HepG2 (cell line): ENCODE measurements at regions not wholly inside any gene's neighbourhood (a gene's known extent, or its start where the extent isn't known, plus 50 kb on each side); places are given as distances from the start of the nearest gene placed in this dataset.

Source experiments
- CTCF ChIP-seq: sonication (generic); formaldehyde crosslinking; IDR thresholded peaks from 2 replicates; pipeline ENCODE4 v1.5.0; 2020; ENCODE audit warnings: mild to moderate bottlenecking, missing genetic modification reagents, moderate library complexity
- IKZF4 ChIP-seq: sonication (generic); formaldehyde crosslinking; IDR thresholded peaks from 2 replicates; pipeline ENCODE4 v1.5.1; 2020; ENCODE audit warnings: borderline replicate concordance, mild to moderate bottlenecking, low read depth, missing genetic modification reagents; ENCODE audit errors: not compliant biosample characterization
- SP1 ChIP-seq, 2 experiments: fragments of 450-650 bp in 1 of 2; sonication (generic) in 1 of 2; formaldehyde crosslinking in 1 of 2; IDR thresholded peaks; 2 replicates each; pipeline versions ENCODE4 v1.4.0 to v1.6.1; 2016 to 2020; ENCODE audit warnings: missing genetic modification reagents in 1 of 2
- ZNF512 ChIP-seq: sonication (generic); formaldehyde crosslinking; IDR thresholded peaks from 2 replicates; pipeline ENCODE4 v1.4.0; 2020; ENCODE audit warnings: mild to moderate bottlenecking, missing genetic modification reagents

DNA sequence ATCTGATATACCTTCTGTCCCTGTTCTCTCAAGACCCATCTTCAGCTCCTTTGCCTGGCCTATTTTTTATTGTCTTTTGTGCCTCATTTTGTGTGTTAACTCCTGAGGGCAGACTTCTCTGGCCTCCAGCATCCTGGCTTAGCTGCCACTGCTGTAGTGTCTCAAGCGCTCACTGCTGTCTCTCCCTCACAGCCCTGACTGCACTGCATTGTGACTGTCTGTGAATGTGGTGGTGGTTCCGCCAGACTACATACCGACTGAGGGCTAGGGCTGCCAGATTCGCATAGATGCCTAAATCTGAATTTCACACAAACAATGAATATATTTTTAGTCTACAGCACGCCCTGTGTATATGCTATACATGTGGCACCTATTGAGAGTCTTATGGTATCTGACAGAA, 1088.9 kb upstream of the TMEM132C start:
- TF ChIP-seq SP1 (IDR thresholded peaks at IDR 0.05) (no peak), SP1 (CRISPR knock-in tag; IDR thresholded peaks at IDR 0.05) (no peak), ZNF512 (CRISPR knock-in tag) (no peak), CTCF (no peak), IKZF4 (CRISPR knock-in tag) (no peak)
